ENCODE measurements at regions not wholly inside any gene's neighbourhood (a gene's known extent, or its start where the extent isn't known, plus 50 kb on each side); places are given as distances from the start of the nearest gene placed in this dataset.
A peak's percentile ranks its signal among the peaks of the same experiment; 100 is the strongest.
"Not testable (repeated sequence)": the region's sequence is repeated elsewhere in the genome, so short reads cannot be mapped to it uniquely, and the experiment has no call there.

DNA sequence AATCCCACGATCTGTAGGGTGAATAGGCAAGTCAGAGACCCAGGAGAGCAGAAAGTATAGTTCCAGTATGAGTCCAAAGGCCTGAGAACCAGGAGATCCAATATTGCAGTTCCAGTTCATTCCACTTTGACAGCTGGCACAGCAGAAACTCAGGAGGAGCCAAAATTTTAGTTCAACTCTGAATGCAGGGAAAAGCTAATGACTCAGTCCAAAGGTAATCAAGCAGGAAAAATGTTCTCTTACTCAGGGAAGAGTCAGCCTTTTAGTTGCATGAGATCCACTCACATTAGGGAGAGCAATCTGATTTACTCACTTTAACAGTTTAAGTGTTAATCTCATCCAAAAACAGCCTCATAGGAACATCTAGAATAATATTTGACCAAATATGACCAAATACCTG is 130.2 kb upstream of the LRFN5 start:
- no peak overlapping the region for H3K4me3 ChIP-seq (ENCODE audit: low read depth, low read length)
- DNase-seq (ENCODE audit: low read depth): no peak
- TF ChIP-seq CTCF (IDR thresholded peaks at IDR 0.05; ENCODE audit: control insufficient read depth, extremely low read depth, insufficient read depth): no peak

- TF ChIP-seq CTCF (IDR thresholded peaks at IDR 0.05; ENCODE audit: control insufficient read depth, extremely low read depth, insufficient read depth): no peak
- no peak for DNase-seq (ENCODE audit: low read depth)
- no peak overlapping the region for H3K4me3 ChIP-seq (ENCODE audit: low read depth, low read length)
These were observed 145.3 kb upstream of the LRFN5 start for GRCh38 chr14:41461380-41461779.

- no peak for DNase-seq (ENCODE audit: low read depth)
- H3K4me3 ChIP-seq (ENCODE audit: low read depth, low read length): no peak overlapping the region
- TF ChIP-seq CTCF (IDR thresholded peaks at IDR 0.05; ENCODE audit: control insufficient read depth, extremely low read depth, insufficient read depth): no peak
These were observed 149.3 kb upstream of the LRFN5 start for GRCh38 chr14:41457393-41457792.

GRCh38 chr14:41449066-41449465 is 157.6 kb upstream of the LRFN5 start:
- TF ChIP-seq CTCF (IDR thresholded peaks at IDR 0.05; ENCODE audit: control insufficient read depth, extremely low read depth, insufficient read depth): no peak
- peak; percentile 54 for DNase-seq (ENCODE audit: low read depth)
- no peak overlapping the region for H3K4me3 ChIP-seq (ENCODE audit: low read depth, low read length)

DNA sequence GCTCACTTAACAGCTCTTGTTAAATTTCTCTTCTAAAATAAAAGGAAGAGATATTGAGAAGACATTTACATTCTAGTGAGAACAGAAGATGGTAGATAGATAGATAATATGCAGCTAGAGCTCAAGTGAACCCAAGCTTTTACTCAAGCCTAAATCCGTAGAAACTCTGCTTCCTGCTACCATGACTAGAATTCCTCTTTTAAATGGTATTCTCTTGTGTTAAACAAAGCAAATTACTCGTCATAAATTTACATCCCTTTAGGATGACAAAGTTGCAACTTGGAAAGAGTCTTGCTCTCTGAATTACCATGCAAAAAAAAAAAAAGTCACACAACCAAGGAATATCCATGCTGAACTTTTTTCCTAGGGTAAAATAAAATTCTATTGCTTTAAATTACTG is 160.7 kb upstream of the LRFN5 start:
- no peak for TF ChIP-seq CTCF (IDR thresholded peaks at IDR 0.05; ENCODE audit: control insufficient read depth, extremely low read depth, insufficient read depth)
- no peak overlapping the region for H3K4me3 ChIP-seq (ENCODE audit: low read depth, low read length)
- DNase-seq (ENCODE audit: low read depth): no peak

DNA sequence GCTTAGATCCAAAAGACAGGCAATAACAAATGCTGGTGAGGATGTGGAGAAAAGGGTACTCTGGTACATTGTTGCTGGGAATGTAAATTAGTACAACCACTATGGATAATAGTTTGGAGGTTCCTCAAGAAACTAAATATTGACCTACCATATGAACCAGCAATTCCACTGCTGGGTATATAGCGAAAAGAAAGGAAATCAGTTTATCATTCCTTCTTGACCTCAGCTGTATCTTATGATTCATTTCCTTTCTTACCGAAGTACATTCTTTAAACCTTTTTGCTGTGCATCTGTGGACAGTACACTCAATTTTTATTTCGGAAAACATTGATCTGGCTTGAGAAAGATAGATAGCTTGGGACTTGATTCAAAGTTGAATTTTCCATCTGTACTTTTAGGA is 183.2 kb upstream of the LRFN5 start:
- no peak for DNase-seq (ENCODE audit: low read depth)
- TF ChIP-seq CTCF (IDR thresholded peaks at IDR 0.05; ENCODE audit: control insufficient read depth, extremely low read depth, insufficient read depth): no peak
- H3K4me3 ChIP-seq (ENCODE audit: low read depth, low read length): no peak overlapping the region

DNA sequence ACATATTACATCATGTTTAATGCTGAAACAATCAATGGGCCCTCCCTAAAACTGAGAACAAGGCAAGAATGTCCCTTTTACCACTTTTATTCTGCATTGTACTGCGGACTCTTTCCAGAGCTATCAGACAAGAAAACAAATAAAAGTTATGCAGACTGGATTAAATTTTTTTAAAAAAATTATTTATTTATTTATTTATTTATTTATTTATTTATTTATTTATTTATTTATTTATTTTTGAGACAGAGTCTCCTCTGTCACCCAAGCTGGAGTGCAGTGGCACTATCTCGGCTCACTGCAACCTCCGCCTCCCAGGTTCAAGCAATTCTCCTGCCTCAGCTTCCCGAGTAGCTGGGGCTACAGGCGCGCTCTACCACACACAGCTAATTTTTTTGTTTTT is 185.4 kb upstream of the LRFN5 start:
- not testable (repeated sequence) for DNase-seq (ENCODE audit: low read depth)

GRCh38 chr14:41419709-41420108 is 187.0 kb upstream of the LRFN5 start:
- TF ChIP-seq CTCF (IDR thresholded peaks at IDR 0.05; ENCODE audit: control insufficient read depth, extremely low read depth, insufficient read depth): no peak
- no peak overlapping the region for H3K4me3 ChIP-seq (ENCODE audit: low read depth, low read length)
- DNase-seq (ENCODE audit: low read depth): no peak

More for the DNA sequence above, 185.4 kb upstream of the LRFN5 start:
- H3K4me3 ChIP-seq (ENCODE audit: low read depth, low read length): not testable (repeated sequence)

Measured in LNCaP clone FGC (cell line).